ENCODE measurements at regions not wholly inside any gene's neighbourhood (a gene's known extent, or its start where the extent isn't known, plus 50 kb on each side); places are given as distances from the start of the nearest gene placed in this dataset.
A peak's percentile ranks its signal among the peaks of the same experiment; 100 is the strongest.

GRCh38 chr2:215879331-215879730 is 134.0 kb downstream of the MREG start:
- Histone ChIP-seq H3K27me3 (ENCODE audit: low read length) (no peaks in the 10 kb centered on the region), H3K79me2 (ENCODE audit: low read length) (no peaks in the 10 kb centered on the region), H3K9me3 (ENCODE audit: low read length) (no peaks in the 10 kb centered on the region), H4K20me1 (ENCODE audit: low read length) (no peaks in the 10 kb centered on the region), H3K36me3 (ENCODE audit: low read depth, low read length) (no peaks in the 10 kb centered on the region), H3F3A (ENCODE audit: low read length, unreplicated experiment) (no peaks in the 10 kb centered on the region), H3K4me3 (ENCODE audit: low read length) (no peak overlapping the region), H3K9ac (ENCODE audit: low read length) (no peak overlapping the region), H3K9me2 (replicated peaks; ENCODE audit: low read length) (no peaks in the 10 kb centered on the region), H3K4me1 (ENCODE audit: insufficient read depth, low read length) (peaks cover 53% of the 10 kb centered on the region), H3K4me2 (ENCODE audit: low read length) (no peak overlapping the region; the same call in 1 of the 2 replicates), H3K27ac (ENCODE audit: low read length) (0 out of 2 replicates have a peak overlapping the region, but pooled peaks have one; percentile 2), H2AFZ (ENCODE audit: low read length) (no peak overlapping the region)
- BruUV-seq (replicated peaks): no TSS peak
- no peak for ATAC-seq
- ChIA-PET CTCF (interaction anchor here (0.5 to 0.6 kb wide), 2 partner anchors 35 to 343 kb away, joined by 3 to 5 read pairs; no protein-coding TSS in a partner anchor), POLR2A (ENCODE audit: unreplicated experiment) (no interaction called here)
- intact Hi-C loops (cut with micrococcal nuclease): loop anchor here (5.0 kb wide), 1 partner anchor 87 kb away; no protein-coding TSS in a partner anchor
- no peak for DNase-seq
- TF ChIP-seq CTCF (conservative IDR thresholded peaks at IDR 0.05; ENCODE audit: low read depth, low read length) (no peak), EZH2phosphoT487 (IDR thresholded peaks at IDR 0.05; ENCODE audit: borderline replicate concordance, low read length) (no peak), EZH2 (IDR thresholded peaks at IDR 0.05; ENCODE audit: low read length, unreplicated experiment) (no peak)

GRCh38 chr2:215878476-215879063 is 134.8 kb downstream of the MREG start:
- TF ChIP-seq CTCF (conservative IDR thresholded peaks at IDR 0.05; ENCODE audit: low read depth, low read length): no peak
- TF ChIP-seq EZH2 (IDR thresholded peaks at IDR 0.05; ENCODE audit: low read length, unreplicated experiment): no peak
- TF ChIP-seq EZH2phosphoT487 (IDR thresholded peaks at IDR 0.05; ENCODE audit: borderline replicate concordance, low read length): no peak
- H3K79me2 ChIP-seq (ENCODE audit: low read length): no peaks in the 10 kb centered on the region
- peaks cover 55% of the 10 kb centered on the region for H3K4me1 ChIP-seq (ENCODE audit: insufficient read depth, low read length)
- peak overlapping the region; percentile 7; the same call in 1 of the 2 replicates for H3K4me2 ChIP-seq (ENCODE audit: low read length)
- ATAC-seq: no peak
- H3K4me3 ChIP-seq (ENCODE audit: low read length): no peak overlapping the region
- no peaks in the 10 kb centered on the region for H3K9me2 ChIP-seq (replicated peaks; ENCODE audit: low read length)
- no peaks in the 10 kb centered on the region for H3K36me3 ChIP-seq (ENCODE audit: low read depth, low read length)
- no peak overlapping the region for H3K9ac ChIP-seq (ENCODE audit: low read length)
- ChIA-PET CTCF (no interaction called here), POLR2A (ENCODE audit: unreplicated experiment) (no interaction called here)
- no peak overlapping the region for H2AFZ ChIP-seq (ENCODE audit: low read length)
- no TSS peak for BruUV-seq (replicated peaks)
- no peaks in the 10 kb centered on the region for H3F3A ChIP-seq (ENCODE audit: low read length, unreplicated experiment)
- intact Hi-C loops (cut with micrococcal nuclease): loop anchor here (5.0 kb wide), 1 partner anchor 86 kb away; no protein-coding TSS in a partner anchor
- H4K20me1 ChIP-seq (ENCODE audit: low read length): no peaks in the 10 kb centered on the region
- peak; percentile 73 for DNase-seq
- peak overlapping the region; percentile 16 for H3K27ac ChIP-seq (ENCODE audit: low read length)
- H3K27me3 ChIP-seq (ENCODE audit: low read length): no peaks in the 10 kb centered on the region
- no peaks in the 10 kb centered on the region for H3K9me3 ChIP-seq (ENCODE audit: low read length)

- no peak for TF ChIP-seq EZH2phosphoT487 (IDR thresholded peaks at IDR 0.05; ENCODE audit: borderline replicate concordance, low read length)
- TF ChIP-seq EZH2 (IDR thresholded peaks at IDR 0.05; ENCODE audit: low read length, unreplicated experiment): no peak
- TF ChIP-seq CTCF (conservative IDR thresholded peaks at IDR 0.05; ENCODE audit: low read depth, low read length): no peak
- ChIA-PET POLR2A (ENCODE audit: unreplicated experiment) (no interaction called here), CTCF (no interaction called here)
- intact Hi-C loops (cut with micrococcal nuclease): loop anchor here (5.0 kb wide), 1 partner anchor 85 kb away; no protein-coding TSS in a partner anchor
- no peaks in the 10 kb centered on the region for H3K27me3 ChIP-seq (ENCODE audit: low read length)
- no peaks in the 10 kb centered on the region for H3K9me3 ChIP-seq (ENCODE audit: low read length)
- ATAC-seq (no peak), DNase-seq (no peak)
- no peak overlapping the region for H3K9ac ChIP-seq (ENCODE audit: low read length)
- H2AFZ ChIP-seq (ENCODE audit: low read length): no peak overlapping the region
- no peaks in the 10 kb centered on the region for H3F3A ChIP-seq (ENCODE audit: low read length, unreplicated experiment)
- no peaks in the 10 kb centered on the region for H3K9me2 ChIP-seq (replicated peaks; ENCODE audit: low read length)
- H3K27ac ChIP-seq (ENCODE audit: low read length): no peak overlapping the region
- BruUV-seq (replicated peaks): no TSS peak
- no peak overlapping the region for H3K4me3 ChIP-seq (ENCODE audit: low read length)
- H3K4me2 ChIP-seq (ENCODE audit: low read length): no peak overlapping the region
- H3K4me1 ChIP-seq (ENCODE audit: insufficient read depth, low read length): peaks cover 46% of the 10 kb centered on the region
- no peaks in the 10 kb centered on the region for H3K36me3 ChIP-seq (ENCODE audit: low read depth, low read length)
- no peaks in the 10 kb centered on the region for H3K79me2 ChIP-seq (ENCODE audit: low read length)
- H4K20me1 ChIP-seq (ENCODE audit: low read length): no peaks in the 10 kb centered on the region
Measured at GRCh38 chr2:215876937-215877238, 136.5 kb downstream of the MREG start.
